Fibroblast of peridontal ligament (primary cell): ENCODE measurements at regions not wholly inside any gene's neighbourhood (a gene's known extent, or its start where the extent isn't known, plus 50 kb on each side); places are given as distances from the start of the nearest gene placed in this dataset.
"Not testable (repeated sequence)": the region's sequence is repeated elsewhere in the genome, so short reads cannot be mapped to it uniquely, and the experiment has no call there.

Source experiments
- DNase-seq: peaks from one replicate; pipeline ENCODE4 v3.0.0-alpha.2; 2010; ENCODE audit errors: extremely low read depth

GRCh38 chr2:221762496-221762895, 190.4 kb upstream of the EPHA4 start:
- no peak for DNase-seq

GRCh38 chr2:221761260-221761659, 189.2 kb upstream of the EPHA4 start:
- DNase-seq, result no peak

- no peak for DNase-seq
These were observed 186.0 kb upstream of the EPHA4 start for GRCh38 chr2:221758076-221758475.

- DNase-seq, result no peak
These were observed 181.3 kb upstream of the EPHA4 start for GRCh38 chr2:221753401-221753800.

- no peak for DNase-seq
These were observed 180.7 kb upstream of the EPHA4 start for GRCh38 chr2:221752781-221753180.

GRCh38 chr2:221750316-221750715, 178.2 kb upstream of the EPHA4 start:
- no peak for DNase-seq

- no peak for DNase-seq
These were observed 175.3 kb upstream of the EPHA4 start for GRCh38 chr2:221747289-221747972.

- DNase-seq, result no peak
These were observed 169.6 kb upstream of the EPHA4 start for GRCh38 chr2:221741496-221742211.

GRCh38 chr2:221731432-221732145, 159.5 kb upstream of the EPHA4 start:
- DNase-seq, result no peak

- no peak for DNase-seq
These were observed 154.9 kb upstream of the EPHA4 start for GRCh38 chr2:221726894-221727513.

- DNase-seq, result no peak
These were observed 152.6 kb upstream of the EPHA4 start for GRCh38 chr2:221724631-221725203.

GRCh38 chr2:221724117-221724516, 152.0 kb upstream of the EPHA4 start:
- not testable (repeated sequence) for DNase-seq

GRCh38 chr2:221716426-221717303, 144.6 kb upstream of the EPHA4 start:
- DNase-seq, result no peak

GRCh38 chr2:221715523-221716247, 143.6 kb upstream of the EPHA4 start:
- DNase-seq, result no peak

GRCh38 chr2:221710744-221711143, 138.6 kb upstream of the EPHA4 start:
- no peak for DNase-seq

GRCh38 chr2:221708902-221709301, 136.8 kb upstream of the EPHA4 start:
- DNase-seq, result no peak

- DNase-seq, result no peak
These were observed 133.2 kb upstream of the EPHA4 start for GRCh38 chr2:221705185-221705877.

GRCh38 chr2:221704442-221704841, 132.3 kb upstream of the EPHA4 start:
- no peak for DNase-seq

- no peak for DNase-seq
These were observed 121.3 kb upstream of the EPHA4 start for GRCh38 chr2:221693365-221693764.

GRCh38 chr2:221691571-221691970, 119.5 kb upstream of the EPHA4 start:
- DNase-seq, result no peak
